ENCODE measurements at regions not wholly inside any gene's neighbourhood (a gene's known extent, or its start where the extent isn't known, plus 50 kb on each side); places are given as distances from the start of the nearest gene placed in this dataset.

- DNase-seq (ENCODE audit: insufficient read length, low spot score): no peak
- FAIRE-seq: no peak
- no peak for TF ChIP-seq POLR2AphosphoS5 (IDR thresholded peaks at IDR 0.05; ENCODE audit: low read depth, low read length)
- no peak for TF ChIP-seq SPI1 (IDR thresholded peaks at IDR 0.05; ENCODE audit: low read depth, low read length)
Measured at GRCh38 chr7:131618391-131618790, 62.0 kb upstream of the PODXL start.

- no peak for TF ChIP-seq TAF1 (IDR thresholded peaks at IDR 0.05; ENCODE audit: low read depth, low read length)
- no peak for TF ChIP-seq POLR2A (IDR thresholded peaks at IDR 0.05; ENCODE audit: low read depth, low read length)
- no peak for TF ChIP-seq SPI1 (IDR thresholded peaks at IDR 0.05; ENCODE audit: low read depth, low read length)
- no peak for TF ChIP-seq POU2F2 (IDR thresholded peaks at IDR 0.05; ENCODE audit: low read depth, low read length)
- TF ChIP-seq POLR2AphosphoS5 (IDR thresholded peaks at IDR 0.05; ENCODE audit: low read depth, low read length): no peak
- TF ChIP-seq PAX5 (IDR thresholded peaks at IDR 0.05; ENCODE audit: insufficient read depth, low read length, severe bottlenecking): no peak
- no peak for FAIRE-seq
- DNase-seq (ENCODE audit: insufficient read length, low spot score): no peak
Measured at GRCh38 chr7:131616487-131617200, 60.2 kb upstream of the PODXL start.

- FAIRE-seq (no peak), DNase-seq (ENCODE audit: insufficient read length, low spot score) (no peak)
Measured at GRCh38 chr7:131613909-131614308, 57.5 kb upstream of the PODXL start.

DNA sequence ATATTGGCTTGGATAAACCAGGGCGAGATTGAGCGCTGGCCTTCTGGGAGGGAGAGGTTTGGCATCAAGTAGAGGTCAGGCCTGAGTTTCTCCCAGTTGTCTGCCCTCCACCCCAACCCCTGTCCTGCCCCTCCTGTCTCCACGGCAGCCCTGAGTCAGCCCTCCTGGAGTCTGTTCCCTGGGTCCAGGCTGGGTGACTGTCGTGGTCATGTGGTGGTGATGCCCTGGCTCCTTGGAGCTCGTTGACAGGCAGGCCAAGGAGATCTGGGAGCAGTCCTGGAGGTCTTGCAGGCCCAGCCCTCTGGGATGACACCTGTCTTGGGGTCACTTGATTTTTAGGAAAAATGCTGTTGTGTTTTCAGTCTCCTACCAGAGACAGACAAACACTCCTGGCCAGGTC is 53.6 kb upstream of the PODXL start:
- TF ChIP-seq POU2F2 (IDR thresholded peaks at IDR 0.05; ENCODE audit: low read depth, low read length): no peak
- no peak for TF ChIP-seq POLR2AphosphoS5 (IDR thresholded peaks at IDR 0.05; ENCODE audit: low read depth, low read length)
- TF ChIP-seq SPI1 (IDR thresholded peaks at IDR 0.05; ENCODE audit: low read depth, low read length): no peak
- no peak for TF ChIP-seq PAX5 (IDR thresholded peaks at IDR 0.05; ENCODE audit: insufficient read depth, low read length, severe bottlenecking)
- TF ChIP-seq POLR2A (IDR thresholded peaks at IDR 0.05; ENCODE audit: low read depth, low read length): no peak
- FAIRE-seq (no peak), DNase-seq (ENCODE audit: insufficient read length, low spot score) (no peak)

More at GRCh38 chr7:131613909-131614308, 57.5 kb upstream of the PODXL start:
- no peak for TF ChIP-seq POLR2AphosphoS5 (IDR thresholded peaks at IDR 0.05; ENCODE audit: low read depth, low read length)

GRCh38 chr7:131608116-131608500 is 51.7 kb upstream of the PODXL start:
- DNase-seq (ENCODE audit: insufficient read length, low spot score) (no peak), FAIRE-seq (no peak)
- TF ChIP-seq PAX5 (IDR thresholded peaks at IDR 0.05; ENCODE audit: insufficient read depth, low read length, severe bottlenecking): no peak
- TF ChIP-seq POU2F2 (IDR thresholded peaks at IDR 0.05; ENCODE audit: low read depth, low read length): no peak
- no peak for TF ChIP-seq TAF1 (IDR thresholded peaks at IDR 0.05; ENCODE audit: low read depth, low read length)
- no peak for TF ChIP-seq POLR2A (IDR thresholded peaks at IDR 0.05; ENCODE audit: low read depth, low read length)
- no peak for TF ChIP-seq SPI1 (IDR thresholded peaks at IDR 0.05; ENCODE audit: low read depth, low read length)
- TF ChIP-seq POLR2AphosphoS5 (IDR thresholded peaks at IDR 0.05; ENCODE audit: low read depth, low read length): no peak

DNA sequence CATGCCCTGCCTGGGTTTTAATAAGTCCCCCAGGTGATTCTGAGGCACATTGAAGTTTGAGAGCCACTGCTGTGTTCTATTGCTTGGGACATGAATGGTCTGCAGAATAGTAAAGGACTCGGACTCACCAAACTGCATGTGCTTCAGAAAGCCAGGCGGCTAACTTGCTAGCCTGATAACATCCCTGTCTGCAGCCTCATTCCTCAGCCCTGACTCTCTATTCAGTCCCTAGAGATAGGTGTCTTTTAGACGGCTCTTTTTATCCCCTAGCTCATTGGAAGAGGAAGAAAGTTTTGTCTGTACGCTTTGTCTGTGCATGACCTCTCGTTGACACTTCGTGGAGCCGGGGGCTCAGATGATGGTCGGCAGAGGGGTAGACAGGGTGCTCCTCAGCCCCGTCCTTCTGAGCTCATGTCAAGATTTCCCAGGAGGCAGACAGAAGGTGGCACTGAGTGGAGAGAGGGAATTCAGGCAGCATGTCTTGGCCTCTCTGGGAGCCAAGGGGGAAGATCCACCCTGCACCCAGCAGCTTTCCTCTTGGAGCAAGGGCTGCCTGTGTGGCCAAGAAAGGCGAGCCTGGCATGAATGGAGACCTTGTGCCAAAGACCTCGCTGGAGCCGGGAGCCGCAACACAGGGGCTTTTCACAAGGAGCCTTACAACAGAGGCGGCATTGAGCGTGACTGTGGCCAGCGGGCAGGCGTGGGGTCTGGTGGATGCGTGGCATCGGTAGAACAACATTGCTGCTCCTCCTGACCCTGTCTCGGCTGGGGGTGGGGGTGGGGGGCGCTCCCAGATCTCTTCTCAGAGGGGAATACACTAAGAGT is 51.1 kb upstream of the PODXL start:
- TF ChIP-seq POU2F2 (IDR thresholded peaks at IDR 0.05; ENCODE audit: low read depth, low read length): no peak
- no peak for TF ChIP-seq POLR2AphosphoS5 (IDR thresholded peaks at IDR 0.05; ENCODE audit: low read depth, low read length)
- DNase-seq (ENCODE audit: insufficient read length, low spot score): no peak
- FAIRE-seq: no peak

DNA sequence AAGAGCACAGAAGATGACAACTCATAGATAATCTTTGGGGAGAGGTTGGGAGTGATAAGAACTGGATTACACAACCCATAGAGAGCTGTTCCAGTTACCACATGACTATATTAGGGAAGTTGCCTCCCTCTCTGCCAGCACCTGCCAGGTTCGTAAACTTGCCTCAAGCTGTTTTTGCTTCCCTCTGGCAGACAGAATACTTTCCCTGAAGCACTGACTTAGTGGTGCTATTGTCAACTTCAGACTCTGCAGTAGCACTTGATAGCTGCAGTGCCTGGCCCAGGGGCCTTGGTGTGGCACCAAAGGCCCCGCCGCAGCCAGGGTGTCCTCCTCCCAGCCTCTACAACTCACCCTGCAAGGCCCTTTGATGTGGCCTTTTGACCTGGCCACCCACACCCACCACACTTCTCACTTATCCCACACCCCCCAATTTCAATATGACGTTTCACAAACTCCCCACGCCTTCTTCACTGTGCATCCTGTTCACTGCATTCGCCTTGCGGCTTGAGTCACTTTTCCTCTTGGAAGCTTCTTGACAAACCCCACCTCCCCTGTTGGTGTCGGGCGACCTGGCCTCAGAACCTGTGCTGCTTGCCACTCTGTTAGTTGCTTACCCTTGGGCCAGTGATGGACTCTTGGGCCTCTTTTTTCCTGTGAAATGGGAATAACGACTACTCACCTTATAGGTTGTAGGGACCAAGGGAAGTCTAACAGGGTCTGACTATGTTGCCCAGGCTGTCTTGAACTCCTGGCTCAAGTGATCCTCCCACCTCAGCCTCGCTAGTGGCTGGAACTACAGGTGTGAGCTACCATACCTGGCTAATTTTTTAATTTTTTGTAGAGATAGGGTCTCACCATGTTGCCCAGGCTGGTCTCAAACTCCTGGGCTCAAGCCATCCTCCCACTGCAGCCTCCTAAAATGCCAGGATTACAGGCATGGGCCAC is 50.2 kb upstream of the PODXL start:
- no peak for FAIRE-seq
- TF ChIP-seq TAF1 (IDR thresholded peaks at IDR 0.05; ENCODE audit: low read depth, low read length) (no peak), POLR2AphosphoS5 (IDR thresholded peaks at IDR 0.05; ENCODE audit: low read depth, low read length) (no peak), SPI1 (IDR thresholded peaks at IDR 0.05; ENCODE audit: low read depth, low read length) (no peak)
- no peak for DNase-seq (ENCODE audit: insufficient read length, low spot score)
